ENCODE measurements at regions not wholly inside any gene's neighbourhood (a gene's known extent, or its start where the extent isn't known, plus 50 kb on each side); places are given as distances from the start of the nearest gene placed in this dataset.

GRCh38 chr1:57927003-57927402 lies 503.1 kb upstream of the DAB1 start:
- no peak overlapping the region for H3K4me3 ChIP-seq (ENCODE audit: low read depth, low read length)
- no peak for DNase-seq (ENCODE audit: low read depth)
- TF ChIP-seq CTCF (IDR thresholded peaks at IDR 0.05; ENCODE audit: low read depth, low read length, missing control alignments), result no peak

DNA sequence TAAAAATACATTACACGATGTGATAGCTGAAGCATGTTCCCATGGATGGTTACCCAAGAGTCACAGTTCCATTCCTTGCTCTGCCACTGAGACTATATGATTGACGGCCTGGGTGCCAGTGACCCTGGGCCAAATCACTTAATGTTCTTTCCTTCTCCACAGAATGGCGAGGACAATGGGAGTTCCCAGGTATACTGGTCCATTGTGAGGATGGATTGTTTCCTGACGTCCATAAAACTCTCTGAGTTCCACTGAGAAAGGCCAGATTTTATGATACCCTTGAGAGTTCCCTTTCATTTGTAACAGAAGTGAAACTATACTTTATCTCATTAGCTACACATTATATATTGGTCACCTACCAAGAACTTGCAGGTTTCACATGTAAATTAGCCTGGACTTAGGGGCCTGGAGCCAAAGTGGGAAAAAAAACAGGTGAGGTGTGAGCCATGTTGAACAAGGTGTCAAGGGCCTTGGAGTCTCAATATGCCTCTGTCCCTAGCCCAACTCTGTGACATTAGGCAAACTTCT lies 502.2 kb upstream of the DAB1 start:
- DNase-seq (ENCODE audit: low read depth), result no peak
- no peak overlapping the region for H3K4me3 ChIP-seq (ENCODE audit: low read depth, low read length)
- TF ChIP-seq CTCF (IDR thresholded peaks at IDR 0.05; ENCODE audit: low read depth, low read length, missing control alignments), result no peak

DNA sequence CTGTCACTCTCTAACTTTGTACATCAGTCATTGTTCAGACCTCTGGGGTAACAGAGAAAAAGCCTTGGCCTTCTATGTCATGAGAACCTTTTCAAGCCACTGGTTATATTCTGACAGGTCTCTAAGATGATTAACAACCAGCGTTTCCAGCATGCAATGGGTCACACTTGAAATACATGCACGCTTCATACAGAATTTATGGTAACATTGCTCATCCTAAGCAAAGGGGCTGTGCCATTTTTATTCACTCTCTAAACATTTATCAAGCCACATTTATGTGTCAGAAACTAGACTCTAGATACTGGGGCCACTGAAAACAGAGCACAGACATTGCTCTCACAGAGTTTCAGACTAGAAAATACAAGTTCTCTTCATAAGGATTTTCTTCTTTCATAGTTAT lies 501.4 kb upstream of the DAB1 start:
- DNase-seq (ENCODE audit: low read depth), result no peak
- no peak overlapping the region for H3K4me3 ChIP-seq (ENCODE audit: low read depth, low read length)
- no peak for TF ChIP-seq CTCF (IDR thresholded peaks at IDR 0.05; ENCODE audit: low read depth, low read length, missing control alignments)

DNA sequence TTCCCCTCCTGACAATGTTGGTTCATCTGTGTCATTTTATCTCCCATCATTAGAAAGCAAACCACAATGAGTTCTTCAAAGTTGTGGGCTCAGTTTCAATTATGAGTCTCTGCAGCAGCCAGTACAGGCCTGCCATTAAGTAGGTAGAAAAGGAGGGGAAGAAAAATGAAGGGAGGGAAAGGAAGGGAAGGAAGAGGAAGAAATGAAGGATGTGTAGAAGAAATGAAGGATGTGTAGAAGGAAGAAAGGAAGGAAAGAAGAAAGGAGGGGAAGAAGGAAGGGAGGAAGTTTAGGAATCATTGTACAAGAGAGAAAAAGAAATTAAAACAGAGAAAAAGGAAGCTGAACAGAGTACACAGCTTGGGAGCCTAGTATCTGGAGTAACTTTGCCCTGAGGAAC lies 498.3 kb upstream of the DAB1 start:
- no peak for TF ChIP-seq CTCF (IDR thresholded peaks at IDR 0.05; ENCODE audit: low read depth, low read length, missing control alignments)
- H3K4me3 ChIP-seq (ENCODE audit: low read depth, low read length), result no peak overlapping the region
- no peak for DNase-seq (ENCODE audit: low read depth)

- no peak for TF ChIP-seq CTCF (IDR thresholded peaks at IDR 0.05; ENCODE audit: low read depth, low read length, missing control alignments)
- no peak overlapping the region for H3K4me3 ChIP-seq (ENCODE audit: low read depth, low read length)
- DNase-seq (ENCODE audit: low read depth), result no peak
These were observed 492.2 kb upstream of the DAB1 start for GRCh38 chr1:57916041-57916440.

DNA sequence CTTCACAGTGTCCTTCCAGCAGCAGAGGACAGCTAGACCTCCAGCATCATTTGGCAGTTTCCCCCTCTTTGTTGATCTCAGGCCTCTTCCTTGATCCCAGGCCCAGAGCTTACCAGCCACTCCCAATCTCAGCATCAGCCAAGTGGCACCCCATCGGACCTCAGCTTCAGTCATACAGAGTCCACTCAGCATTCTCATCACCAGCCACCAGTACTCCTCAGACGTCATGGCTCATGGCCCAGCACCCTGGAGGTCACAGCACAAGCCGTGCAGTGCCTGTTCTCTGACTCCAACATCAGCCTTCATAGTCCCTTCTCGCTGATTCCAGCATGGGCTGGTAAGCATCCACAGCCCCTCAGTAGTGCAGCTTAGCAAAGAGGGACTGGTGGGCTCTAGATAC lies 487.6 kb upstream of the DAB1 start:
- TF ChIP-seq CTCF (IDR thresholded peaks at IDR 0.05; ENCODE audit: low read depth, low read length, missing control alignments), result no peak
- no peak for DNase-seq (ENCODE audit: low read depth)
- no peak overlapping the region for H3K4me3 ChIP-seq (ENCODE audit: low read depth, low read length)

GRCh38 chr1:57910782-57911181 lies 486.9 kb upstream of the DAB1 start:
- no peak for DNase-seq (ENCODE audit: low read depth)
- H3K4me3 ChIP-seq (ENCODE audit: low read depth, low read length), result no peak overlapping the region
- TF ChIP-seq CTCF (IDR thresholded peaks at IDR 0.05; ENCODE audit: low read depth, low read length, missing control alignments), result no peak

All from GM12864 (cell line).